NCI-H1930 (cell line): ENCODE measurements at regions not wholly inside any gene's neighbourhood (a gene's known extent, or its start where the extent isn't known, plus 50 kb on each side); places are given as distances from the start of the nearest gene placed in this dataset.
"Not testable (repeated sequence)": the region's sequence is repeated elsewhere in the genome, so short reads cannot be mapped to it uniquely, and the experiment has no call there.

ENCODE experiments used
- DNase-seq, 2 experiments: peaks; one replicate each; lab custom pipeline; 2025; lab: John Stamatoyannopoulos, UW

DNA sequence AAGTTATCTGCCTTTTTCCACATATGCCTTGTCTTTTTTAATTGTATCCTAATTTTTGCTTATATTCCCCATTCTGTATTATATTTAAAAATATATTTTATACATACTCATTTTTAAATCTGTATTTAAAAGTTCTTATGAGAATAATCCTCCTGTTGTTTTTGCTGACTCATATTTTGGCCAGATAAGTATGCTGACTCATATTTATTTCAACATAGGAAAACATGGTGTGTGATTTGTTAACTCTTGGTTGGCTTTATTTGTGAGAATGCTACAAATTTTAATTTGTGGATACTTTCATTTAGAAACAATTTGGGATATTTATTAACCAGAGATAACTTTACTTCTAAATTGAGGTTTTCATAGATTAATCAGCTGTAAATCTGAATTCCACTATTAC is 587.7 kb downstream of the CPS1 start:
- DNase-seq: no peak

DNA sequence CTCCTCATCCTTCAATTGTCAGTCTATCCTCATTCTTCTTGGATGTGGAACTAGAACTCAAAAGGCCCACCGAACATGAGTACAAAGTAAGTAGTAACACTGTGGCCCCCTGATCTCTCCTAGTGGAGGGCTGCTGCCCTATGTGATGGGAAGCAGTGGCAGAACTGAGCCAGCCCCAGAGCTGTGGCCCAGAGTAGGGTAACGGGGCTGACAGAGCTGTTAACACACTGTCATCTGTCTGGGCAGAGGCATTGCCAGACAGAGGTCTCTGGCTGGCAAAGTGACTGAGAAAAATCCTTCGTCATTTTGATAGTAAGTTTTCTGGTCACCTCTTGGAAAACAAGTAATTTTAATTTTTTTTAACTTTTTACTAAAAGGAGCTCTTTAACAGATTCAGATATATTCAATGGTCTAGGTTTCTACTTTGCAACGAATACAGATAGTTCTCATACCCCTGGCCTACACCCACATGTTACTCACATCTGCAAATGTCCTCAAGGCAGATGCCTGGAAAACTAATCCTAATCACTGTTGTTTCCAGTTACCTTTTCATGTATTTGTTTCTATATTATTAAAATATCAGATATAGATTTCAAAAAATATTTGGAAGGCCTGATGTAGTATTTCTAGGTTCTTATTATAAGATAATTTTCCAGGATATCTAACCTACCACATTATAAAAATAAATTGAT is 588.7 kb downstream of the CPS1 start:
- DNase-seq: no peak

DNA sequence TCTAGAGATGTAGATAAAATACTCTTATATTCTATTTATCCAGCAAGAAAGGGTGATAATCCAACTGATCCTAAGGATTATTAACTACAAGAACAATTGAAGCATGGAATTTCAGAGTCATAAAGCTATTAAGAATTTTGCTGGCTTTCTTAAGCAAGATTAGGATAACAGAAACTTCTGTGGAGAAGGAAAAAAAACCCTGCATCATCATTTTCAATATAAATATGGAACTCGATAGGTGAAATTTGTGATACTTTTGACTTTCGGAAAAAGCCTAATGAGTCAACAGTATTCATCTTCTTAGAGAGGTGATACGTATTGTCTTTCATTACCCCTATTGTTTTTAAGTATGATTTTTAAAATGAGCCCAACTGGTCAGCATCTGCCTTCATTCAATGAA is 593.3 kb downstream of the CPS1 start:
- no peak for DNase-seq

DNA sequence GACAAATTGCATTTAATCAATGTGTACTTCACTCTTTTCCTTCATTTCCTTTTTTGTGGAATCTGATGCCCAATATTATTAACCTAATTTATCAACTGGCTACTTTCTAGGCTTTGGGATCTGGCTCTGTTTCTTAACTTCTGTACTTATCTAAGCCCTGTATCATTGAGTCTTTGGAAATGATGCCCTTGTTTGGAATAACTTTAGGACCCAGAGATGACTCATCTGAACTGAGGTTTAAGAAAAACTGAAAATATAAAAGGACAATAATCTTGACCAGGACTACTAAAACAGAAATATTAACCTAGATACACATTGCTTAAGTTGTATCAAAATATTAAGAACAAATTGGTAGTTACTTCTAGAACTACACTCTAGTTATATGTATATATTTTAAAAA is 600.8 kb downstream of the CPS1 start:
- no peak for DNase-seq

DNA sequence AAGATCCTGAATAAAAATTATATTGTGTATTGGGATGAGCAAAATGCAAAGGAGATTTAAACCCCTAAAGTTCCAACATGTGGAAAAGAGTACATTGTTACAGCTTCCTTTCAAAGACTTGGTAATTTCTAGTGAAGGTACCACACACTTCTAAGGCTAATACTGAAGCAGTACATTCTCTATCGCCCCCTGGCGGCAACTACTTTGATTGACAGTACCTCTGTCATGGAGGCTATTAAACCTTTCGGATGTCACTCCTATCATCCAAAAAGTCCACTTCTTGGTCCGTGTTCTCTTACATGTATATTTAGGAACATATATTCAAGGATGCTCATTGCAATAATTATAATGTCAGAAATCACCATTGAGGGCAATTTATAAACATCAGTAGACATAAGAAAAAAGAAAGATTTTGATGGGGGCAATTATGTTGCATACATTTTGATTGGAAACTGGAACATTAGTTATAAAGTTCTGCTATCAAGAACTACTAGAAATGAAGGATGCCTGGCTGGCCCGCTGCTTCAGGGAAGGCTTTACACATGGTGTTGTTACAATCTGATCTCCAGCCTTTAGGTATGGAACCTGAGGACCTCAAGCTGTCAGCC is 601.6 kb downstream of the CPS1 start:
- peak in 1 of 2 experiments; percentile 12 for DNase-seq

DNA sequence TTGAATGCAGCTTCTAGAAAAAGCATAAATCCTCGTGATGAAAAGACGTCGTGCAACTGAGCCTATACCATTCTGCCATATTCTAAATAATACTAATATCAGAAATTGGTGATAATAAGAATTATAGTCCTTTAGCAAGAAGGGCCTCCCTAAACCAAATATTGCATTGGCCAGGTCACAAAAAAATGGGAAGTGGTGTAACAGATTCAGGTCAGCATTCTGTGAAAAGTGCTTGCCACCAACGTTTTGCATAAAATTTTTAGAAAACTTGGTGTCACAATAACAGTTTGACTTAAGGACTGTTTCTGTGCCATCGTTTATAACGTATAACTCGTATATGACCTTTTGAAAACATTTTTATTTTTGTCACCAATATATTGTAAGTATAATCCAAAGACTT is 603.6 kb downstream of the CPS1 start:
- no peak for DNase-seq

DNA sequence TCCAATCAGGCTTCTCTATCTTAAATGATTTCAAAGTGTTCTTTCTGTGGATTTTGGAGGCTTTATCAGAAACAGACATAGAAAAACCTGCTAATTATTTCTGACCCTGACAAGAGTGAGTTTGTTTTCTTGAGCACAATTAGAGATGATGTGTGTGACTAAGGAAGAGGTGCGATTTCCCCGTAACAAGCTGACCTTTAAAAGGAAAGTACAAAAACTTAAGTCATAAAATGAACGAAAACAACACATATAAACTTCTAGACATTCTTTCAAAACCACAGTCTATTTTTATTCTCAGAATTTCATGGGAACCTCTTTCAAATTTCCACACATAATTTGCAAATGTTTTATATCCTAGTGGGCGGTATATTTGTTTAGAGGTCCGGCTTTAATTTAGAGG is 604.8 kb downstream of the CPS1 start:
- no peak for DNase-seq

DNA sequence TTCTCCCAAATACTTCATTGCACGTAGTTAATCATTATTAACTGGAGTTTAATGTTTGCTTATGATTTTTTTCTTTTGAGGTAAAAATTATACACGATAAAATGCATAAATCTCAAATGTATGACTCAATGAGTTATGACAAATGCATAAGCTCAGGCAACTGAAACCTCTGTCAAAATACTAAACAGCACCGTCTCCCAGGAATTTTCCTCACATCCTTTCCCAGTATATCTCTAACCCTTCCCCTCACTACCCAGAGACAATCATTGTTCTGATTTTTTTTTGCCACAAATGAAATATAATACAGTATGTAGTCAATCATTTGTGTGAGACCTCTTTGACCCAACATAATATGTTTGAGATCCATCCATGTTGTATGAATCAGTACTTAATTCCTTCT is 606.5 kb downstream of the CPS1 start:
- no peak for DNase-seq

DNA sequence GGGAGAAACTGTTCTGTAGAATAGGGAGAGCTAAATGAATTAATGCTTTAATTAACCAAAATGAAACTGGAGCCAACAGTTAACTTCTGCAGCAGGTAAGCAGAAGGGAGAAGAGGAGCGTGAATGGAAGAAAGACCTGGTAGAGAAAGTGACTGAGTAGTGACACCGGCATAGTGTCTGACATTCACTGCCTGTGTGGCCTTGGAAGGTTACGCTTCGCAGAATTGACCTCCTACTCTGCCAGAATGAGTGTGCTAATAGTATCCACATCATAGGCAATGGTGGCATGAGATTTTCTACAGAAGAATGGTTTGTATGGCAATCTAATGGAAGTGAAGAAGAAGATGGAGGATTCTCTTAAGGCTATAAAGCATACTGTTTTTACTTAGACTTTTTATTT is 614.4 kb downstream of the CPS1 start:
- no peak for DNase-seq

DNA sequence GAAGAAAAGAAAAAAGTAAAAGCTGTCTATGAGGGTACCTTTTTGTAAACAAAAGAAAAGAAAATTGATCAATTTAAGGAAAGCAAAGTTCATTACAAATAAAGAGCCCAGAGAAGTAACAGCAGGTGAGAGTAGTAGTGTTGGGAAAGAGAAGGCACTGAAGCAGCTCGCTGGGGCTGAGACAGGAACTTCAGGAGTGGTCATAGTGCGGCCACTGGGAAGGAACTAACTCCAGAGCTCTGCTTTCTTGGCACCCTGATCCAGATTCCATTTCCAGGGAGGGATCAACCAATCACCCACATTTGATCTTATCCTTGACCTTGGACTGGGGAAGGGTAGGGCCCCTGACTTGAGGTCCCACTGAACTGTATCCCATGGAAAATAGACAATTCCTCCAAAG is 617.6 kb downstream of the CPS1 start:
- DNase-seq: no peak

DNA sequence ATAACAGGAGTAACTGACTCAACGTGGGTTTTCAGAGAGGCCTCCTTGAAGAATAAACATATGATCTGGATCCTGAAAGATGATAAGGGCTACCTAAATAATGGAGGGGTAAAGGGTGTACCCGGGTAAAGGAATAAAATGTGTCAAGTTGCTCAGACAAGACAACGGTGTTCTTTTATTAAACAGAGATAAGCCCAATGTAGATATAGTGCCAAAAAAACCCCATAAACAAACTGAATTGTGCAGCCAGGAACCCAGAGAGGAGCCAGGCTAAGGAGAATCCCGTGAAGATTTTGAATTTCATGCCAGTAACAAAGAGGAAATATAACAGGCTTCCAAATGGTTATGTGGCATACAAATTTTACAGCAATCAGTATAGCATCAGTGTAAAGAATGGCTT is 618.2 kb downstream of the CPS1 start:
- no peak for DNase-seq

DNA sequence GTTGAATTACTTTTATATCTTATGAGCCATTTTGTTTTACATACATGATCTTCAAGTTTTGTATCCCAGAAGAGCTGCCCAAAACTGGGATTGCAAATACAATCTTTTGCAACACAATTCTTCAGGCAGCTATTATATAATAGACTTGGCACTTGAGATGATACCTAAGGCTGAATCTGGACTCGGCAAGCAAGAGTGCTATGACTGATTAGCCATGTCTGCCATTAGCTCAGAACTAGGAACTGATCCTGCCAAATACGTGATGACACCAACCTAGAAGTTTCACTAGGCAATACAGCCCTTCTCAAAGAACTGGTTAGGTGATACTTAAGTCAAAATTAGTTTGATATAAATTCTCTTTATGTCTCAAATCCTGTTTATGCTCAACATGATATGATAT is 619.6 kb downstream of the CPS1 start:
- no peak for DNase-seq

DNA sequence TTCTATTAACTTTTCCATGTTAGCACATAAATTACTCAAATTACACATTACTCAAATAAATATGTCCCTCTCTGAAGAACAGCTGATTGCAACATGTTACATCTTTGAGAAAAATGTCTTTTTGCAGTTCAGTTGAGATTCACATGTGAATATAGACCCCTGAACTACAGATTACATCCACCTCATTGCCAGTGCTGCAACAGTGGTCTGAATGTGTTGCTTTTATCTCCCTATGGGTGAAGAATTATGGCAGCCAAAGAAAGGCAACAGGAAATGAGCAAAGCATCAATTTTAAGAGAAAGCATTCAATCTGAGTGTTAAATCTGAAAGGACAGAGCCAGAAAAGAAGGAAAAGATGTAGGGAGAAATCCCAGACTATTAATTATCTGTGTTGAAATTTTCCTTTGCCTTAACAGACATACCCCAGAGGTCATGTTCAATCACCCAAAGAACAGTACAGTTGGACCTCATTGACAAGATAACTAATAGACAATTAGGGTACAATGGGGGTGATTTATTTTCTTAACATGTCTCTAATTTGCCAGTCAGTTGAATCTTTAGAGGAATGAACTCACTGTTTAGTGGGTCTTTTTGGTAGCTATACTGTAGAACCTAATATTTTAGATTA is 620.2 kb downstream of the CPS1 start:
- no peak for DNase-seq

DNA sequence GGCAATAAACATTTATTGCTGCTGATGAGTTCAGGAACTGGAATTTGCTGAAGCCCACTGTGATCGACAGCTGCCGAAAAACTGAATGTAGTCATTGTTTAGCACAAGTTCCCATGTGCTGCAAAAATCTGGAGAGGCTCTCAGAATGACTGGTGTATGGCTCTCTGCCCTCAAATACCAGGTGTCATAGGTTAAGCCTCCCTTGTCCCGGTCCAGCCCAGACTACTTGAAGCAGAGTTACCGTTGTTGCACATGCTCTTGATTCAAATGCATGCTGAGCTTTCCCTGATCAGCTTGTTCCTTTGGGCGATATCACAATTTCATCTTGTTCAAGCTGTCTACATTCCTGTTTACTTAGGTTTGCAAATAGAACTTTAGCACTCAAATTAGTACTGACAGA is 625.2 kb downstream of the CPS1 start:
- no peak for DNase-seq

DNA sequence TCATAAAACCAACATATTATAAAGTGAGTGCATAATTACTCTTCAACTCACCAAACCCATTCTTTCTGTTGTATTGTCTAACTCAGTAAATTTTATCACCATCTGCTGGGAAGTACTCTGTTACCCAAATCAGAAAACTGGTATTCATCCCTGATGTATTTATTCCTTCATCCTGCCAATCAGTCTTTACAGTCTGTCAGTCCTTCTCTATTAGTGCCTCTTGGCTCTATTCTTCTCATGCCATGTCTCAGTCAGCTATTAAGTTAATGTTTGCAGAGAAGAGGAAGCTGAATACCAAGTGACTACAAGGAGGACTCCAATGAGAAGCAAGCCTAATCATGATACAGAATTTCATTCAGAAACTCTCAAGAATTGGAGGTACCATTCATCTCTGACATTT is 631.2 kb downstream of the CPS1 start:
- no peak for DNase-seq

DNA sequence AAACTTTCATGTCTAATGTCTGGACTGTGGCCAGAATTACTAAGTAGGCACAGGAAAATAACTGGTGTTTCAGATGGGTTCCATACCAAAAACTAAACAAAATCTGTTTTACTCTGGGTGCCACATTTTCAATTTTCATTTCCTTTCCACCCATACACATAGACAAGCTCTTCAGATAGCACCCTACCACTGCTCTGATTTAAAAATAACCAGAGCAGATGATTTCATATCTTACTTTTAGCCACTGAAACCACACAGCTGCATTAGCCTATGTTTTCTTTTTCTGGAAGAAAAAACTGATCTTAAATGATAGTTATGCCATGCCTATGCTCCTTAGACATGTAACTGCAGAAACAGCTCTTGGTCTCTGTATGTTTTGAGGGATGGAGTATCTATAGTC is 647.6 kb downstream of the CPS1 start:
- DNase-seq: no peak

DNA sequence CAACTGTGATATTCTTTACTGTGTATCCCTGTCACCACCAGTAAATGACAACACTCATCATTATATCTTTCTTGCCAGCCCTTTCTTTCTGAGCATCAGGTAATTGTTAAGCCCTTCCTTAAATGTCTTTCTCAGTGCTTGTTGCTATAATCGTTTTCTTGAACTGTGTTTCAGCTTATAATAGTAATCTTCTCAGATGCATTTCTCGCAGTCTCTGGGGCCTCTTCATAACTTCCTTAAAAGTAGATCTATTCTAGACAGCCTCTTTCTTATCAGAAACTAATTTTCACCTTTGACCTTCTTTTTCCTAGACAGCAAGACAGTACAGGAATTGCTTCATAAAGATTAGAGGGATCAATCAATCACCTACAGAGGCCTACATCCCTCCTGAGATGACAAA is 648.1 kb downstream of the CPS1 start:
- DNase-seq: no peak

DNA sequence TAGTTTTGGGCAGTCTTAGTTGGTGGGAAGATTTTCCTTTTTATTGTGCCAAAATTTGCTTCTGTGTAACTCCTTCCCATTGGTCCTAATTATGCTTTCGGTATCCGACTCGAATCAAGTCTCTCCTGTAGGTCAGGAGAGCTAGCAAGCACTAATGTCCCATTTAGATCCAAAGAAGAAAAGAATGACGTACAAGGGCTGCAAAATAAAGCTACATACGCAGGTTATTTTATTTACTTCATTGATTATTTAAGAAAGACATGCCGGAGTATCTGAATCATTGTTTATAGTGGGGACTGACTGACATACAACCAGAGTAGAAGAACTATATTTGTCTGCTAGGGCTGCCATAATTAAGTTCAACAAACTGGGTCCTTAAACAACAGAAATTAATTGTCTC is 648.5 kb downstream of the CPS1 start:
- DNase-seq: no peak

DNA sequence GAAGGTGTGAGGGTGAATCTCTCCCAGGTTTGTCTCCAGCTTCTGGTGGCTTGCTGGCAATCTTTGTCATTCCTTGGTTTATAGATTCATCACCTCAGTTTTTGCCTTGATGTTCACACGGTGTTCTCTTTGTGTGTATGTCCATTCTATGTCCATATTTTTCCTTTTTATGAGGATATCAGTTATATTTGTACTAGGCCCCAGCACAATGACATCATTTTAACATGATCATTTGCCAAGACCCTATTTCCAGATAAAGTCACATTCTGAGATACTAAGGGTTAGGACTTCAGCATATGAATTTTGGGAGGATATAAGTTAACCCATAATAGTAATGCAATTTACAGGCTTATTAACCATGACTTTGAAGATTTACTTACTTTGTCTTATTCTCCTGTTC is 649.0 kb downstream of the CPS1 start:
- no peak for DNase-seq

DNA sequence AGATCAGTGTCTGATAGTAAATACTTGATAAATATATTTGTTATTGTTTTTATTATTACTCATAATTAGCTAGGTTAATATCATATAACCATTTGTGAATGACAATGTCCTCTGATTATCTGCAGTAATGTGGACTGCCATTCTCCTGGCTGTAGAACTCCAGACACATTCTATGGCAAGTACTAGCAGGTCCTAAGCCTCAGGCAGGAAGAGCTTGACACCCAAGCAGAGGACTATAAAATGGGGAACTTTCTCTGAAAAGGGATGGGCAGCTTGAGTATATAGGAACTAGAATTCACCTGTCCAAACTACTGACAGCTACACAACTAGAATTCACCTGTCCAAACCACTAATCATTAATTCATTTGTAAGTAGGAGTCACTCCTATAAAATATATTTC is 649.4 kb downstream of the CPS1 start:
- no peak for DNase-seq

DNA sequence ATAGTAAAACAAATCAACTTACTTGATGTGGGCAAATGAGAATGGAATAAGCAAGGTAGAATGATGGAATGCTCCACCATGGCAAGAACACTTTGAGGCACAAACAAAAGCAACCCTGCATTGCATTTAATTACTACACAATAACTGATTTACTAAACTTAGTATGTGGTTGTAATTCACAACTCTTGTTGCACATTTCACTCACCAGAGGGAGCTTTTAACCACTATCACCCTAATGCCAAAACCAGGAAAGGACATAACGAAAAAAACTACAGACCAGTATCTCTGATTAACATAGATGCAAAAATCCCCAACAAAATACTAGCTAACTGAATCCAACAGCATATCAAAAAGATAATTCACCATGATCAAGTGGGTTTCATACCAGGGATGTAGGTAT is 659.8 kb downstream of the CPS1 start:
- DNase-seq: no peak

DNA sequence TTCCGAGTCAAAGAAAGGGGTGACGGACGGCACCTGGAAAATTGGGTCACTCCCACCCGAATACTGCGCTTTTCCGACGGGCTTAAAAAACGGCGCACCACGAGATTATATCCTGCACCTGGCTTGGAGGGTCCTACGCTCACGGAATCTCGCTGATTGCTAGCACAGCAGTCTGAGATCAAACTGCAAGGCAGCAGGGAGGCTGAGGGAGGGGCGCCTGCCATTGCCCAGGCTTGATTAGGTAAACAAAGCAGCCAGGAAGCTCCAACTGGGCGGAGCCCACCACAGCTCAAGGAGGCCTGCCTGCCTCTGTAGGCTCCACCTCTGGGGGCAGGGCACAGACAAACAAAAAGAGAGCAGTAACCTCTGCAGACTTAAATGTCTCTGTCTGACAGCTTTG is 663.1 kb downstream of the CPS1 start:
- not testable (repeated sequence) for DNase-seq

DNA sequence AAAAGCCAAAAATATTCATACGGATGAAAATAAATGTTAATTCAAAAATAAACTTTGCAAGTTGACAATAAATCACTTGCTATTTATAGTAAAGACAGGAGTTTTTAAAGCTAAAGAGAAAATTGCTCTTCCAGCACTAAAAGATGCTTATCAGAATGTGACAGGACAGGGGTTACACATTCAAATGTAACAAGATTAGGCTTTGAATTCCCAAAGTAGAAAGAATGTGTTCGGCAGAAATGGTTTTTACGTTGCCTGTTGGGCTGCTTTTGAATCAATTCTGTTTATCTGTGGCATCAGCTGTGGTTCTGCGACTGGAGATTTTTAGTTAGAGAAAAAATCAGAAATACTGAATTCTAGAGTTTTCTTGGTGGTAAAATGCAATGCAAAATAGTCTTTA is 669.4 kb downstream of the CPS1 start:
- no peak for DNase-seq

DNA sequence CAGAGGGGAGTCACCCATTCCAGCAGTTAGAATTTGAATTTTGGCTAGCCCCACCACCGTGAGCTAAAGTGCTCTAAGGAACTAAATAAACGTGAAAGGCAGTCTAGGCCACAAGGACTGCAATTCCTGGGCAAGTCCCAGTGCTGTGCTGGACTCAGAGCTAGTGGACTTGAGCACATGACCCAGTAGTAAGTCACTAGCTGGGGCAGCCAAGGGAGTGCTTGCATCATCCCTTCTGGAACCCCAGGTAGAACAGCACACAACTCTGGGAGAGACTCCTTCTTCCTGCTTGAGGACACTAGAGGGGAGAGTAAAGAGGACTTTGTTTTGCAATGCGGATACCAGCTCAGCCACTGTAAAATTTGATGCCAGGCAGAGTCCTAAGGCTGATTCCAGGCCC is 672.2 kb downstream of the CPS1 start:
- DNase-seq: no peak
